Progenitor cell of endocrine pancreas (in vitro differentiated cells): ENCODE measurements at regions not wholly inside any gene's neighbourhood (a gene's known extent, or its start where the extent isn't known, plus 50 kb on each side); places are given as distances from the start of the nearest gene placed in this dataset.

Experiments
- DNase-seq: peaks from one replicate; pipeline ENCODE4 v3.0.0; 2021; ENCODE audit warnings: low spot score; ENCODE audit not compliant: unreplicated experiment
- H3K27ac Mint-ChIP-seq: 2 replicates; pipeline ENCODE4 v1.8.0; 2021; ENCODE audit warnings: mild to moderate bottlenecking, moderate library complexity, mixed read lengths
- H3K27me3 Mint-ChIP-seq: 2 replicates; pipeline ENCODE4 v1.8.0; 2021; ENCODE audit warnings: mixed read lengths
- H3K36me3 Mint-ChIP-seq: 2 replicates; pipeline ENCODE4 v1.8.0; 2022; ENCODE audit warnings: mixed read lengths; ENCODE audit not compliant: insufficient read depth
- H3K4me1 Mint-ChIP-seq: 2 replicates; pipeline ENCODE4 v1.8.0; 2021; ENCODE audit warnings: low read depth, mixed read lengths
- H3K4me3 Mint-ChIP-seq: 2 replicates; pipeline ENCODE4 v1.8.0; 2021; ENCODE audit warnings: low read depth, mild to moderate bottlenecking, moderate library complexity, mixed read lengths
- H3K9me3 Mint-ChIP-seq: 2 replicates; pipeline ENCODE4 v1.8.0; 2021; ENCODE audit warnings: low read depth, mixed read lengths
- TF ChIP-seq, protein P1 (sequence below): fragments of 200-600 bp; sonication (generic); IDR thresholded peaks from one replicate; pipeline ENCODE4 v1.5.0; 2021; ENCODE audit warnings: antibody characterized with exemption, mild to moderate bottlenecking; ENCODE audit not compliant: unreplicated experiment

DNA sequence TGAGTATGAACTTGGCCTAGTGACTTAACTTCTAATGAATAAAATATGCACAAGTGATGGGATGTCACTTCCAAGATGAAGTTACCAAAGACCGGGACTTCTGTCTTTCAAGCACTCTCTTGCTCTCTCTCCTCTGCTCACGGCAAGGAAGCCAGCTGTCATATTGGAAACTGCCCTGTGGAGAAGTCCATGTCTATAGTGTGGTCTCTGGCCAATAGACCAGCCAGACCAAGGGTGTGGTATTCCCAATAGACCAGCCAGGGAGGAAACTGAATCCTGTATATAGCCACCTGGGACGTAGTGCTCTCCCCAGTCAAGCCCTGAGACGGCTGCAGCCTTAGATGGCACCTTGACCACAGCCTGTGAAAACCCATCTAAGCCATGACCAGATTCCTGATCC lies 93.2 kb upstream of the ALX4 start:
- H3K27me3 Mint-ChIP-seq: peaks cover 18% of the 10 kb centered on the region

DNA sequence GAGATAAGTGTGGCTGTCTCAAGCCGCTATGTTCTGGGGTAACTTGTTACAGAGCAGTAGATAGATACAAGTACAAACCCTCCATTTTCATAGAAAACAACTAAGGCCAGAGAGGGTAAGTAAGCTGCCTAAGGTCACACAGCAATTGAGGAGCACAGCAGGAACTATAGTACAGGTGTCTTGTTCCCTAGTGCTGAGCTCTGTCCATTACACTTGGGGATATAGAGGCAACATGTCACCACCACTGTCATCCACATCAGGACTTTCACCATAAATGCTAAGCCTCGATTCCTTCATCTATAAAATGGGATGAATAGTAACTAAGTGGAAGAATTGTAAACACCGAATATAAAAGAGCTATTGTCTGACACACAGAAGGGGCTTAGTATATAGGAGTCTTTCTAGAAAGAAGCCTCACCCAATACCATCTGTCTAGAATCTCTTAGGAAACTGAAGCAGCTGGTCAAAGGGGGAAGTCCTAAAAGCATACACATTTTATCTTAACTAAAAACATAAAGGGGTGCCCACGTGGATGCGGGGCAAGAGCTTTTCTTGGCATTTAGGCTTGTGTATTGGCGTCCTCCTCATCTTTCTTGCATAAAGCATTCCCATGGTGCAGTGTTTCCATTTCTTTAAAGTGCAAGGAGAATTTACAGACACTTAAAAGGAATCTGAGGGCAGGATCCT lies 93.8 kb upstream of the ALX4 start:
- TF ChIP-seq, protein P1, sequence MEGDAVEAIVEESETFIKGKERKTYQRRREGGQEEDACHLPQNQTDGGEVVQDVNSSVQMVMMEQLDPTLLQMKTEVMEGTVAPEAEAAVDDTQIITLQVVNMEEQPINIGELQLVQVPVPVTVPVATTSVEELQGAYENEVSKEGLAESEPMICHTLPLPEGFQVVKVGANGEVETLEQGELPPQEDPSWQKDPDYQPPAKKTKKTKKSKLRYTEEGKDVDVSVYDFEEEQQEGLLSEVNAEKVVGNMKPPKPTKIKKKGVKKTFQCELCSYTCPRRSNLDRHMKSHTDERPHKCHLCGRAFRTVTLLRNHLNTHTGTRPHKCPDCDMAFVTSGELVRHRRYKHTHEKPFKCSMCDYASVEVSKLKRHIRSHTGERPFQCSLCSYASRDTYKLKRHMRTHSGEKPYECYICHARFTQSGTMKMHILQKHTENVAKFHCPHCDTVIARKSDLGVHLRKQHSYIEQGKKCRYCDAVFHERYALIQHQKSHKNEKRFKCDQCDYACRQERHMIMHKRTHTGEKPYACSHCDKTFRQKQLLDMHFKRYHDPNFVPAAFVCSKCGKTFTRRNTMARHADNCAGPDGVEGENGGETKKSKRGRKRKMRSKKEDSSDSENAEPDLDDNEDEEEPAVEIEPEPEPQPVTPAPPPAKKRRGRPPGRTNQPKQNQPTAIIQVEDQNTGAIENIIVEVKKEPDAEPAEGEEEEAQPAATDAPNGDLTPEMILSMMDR: no peak
- no peak overlapping the region for H3K4me3 Mint-ChIP-seq
- H3K27ac Mint-ChIP-seq: no peak overlapping the region
- H3K9me3 Mint-ChIP-seq: no peaks in the 10 kb centered on the region
- H3K4me1 Mint-ChIP-seq: no peaks in the 10 kb centered on the region
- peaks cover 22% of the 10 kb centered on the region for H3K27me3 Mint-ChIP-seq
- no peaks in the 10 kb centered on the region for H3K36me3 Mint-ChIP-seq
- no peak for DNase-seq

More for the DNA sequence above, 93.2 kb upstream of the ALX4 start:
- H3K4me1 Mint-ChIP-seq: no peaks in the 10 kb centered on the region
- no peak for DNase-seq
- no peak overlapping the region for H3K4me3 Mint-ChIP-seq
- TF ChIP-seq, protein P1: no peak
- H3K27ac Mint-ChIP-seq: no peak overlapping the region
- no peaks in the 10 kb centered on the region for H3K9me3 Mint-ChIP-seq
- H3K36me3 Mint-ChIP-seq: no peaks in the 10 kb centered on the region

- no peak for DNase-seq
- no peaks in the 10 kb centered on the region for H3K4me1 Mint-ChIP-seq
- TF ChIP-seq, protein P1: no peak
- H3K36me3 Mint-ChIP-seq: no peaks in the 10 kb centered on the region
- H3K4me3 Mint-ChIP-seq: no peak overlapping the region
- peaks cover 22% of the 10 kb centered on the region for H3K27me3 Mint-ChIP-seq
- no peak overlapping the region for H3K27ac Mint-ChIP-seq
- H3K9me3 Mint-ChIP-seq: no peaks in the 10 kb centered on the region
Observed at GRCh38 chr11:44404301-44404700, 94.4 kb upstream of the ALX4 start.

- H3K9me3 Mint-ChIP-seq: no peaks in the 10 kb centered on the region
- no peak overlapping the region for H3K4me3 Mint-ChIP-seq
- TF ChIP-seq, protein P1: no peak
- H3K27ac Mint-ChIP-seq: no peak overlapping the region
- no peaks in the 10 kb centered on the region for H3K36me3 Mint-ChIP-seq
- DNase-seq: no peak
- no peaks in the 10 kb centered on the region for H3K4me1 Mint-ChIP-seq
- H3K27me3 Mint-ChIP-seq: peaks cover 27% of the 10 kb centered on the region
Observed at GRCh38 chr11:44404736-44405395, 94.9 kb upstream of the ALX4 start.

GRCh38 chr11:44407211-44407996 lies 97.5 kb upstream of the ALX4 start:
- no peak for DNase-seq
- Mint-ChIP-seq H3K36me3 (no peaks in the 10 kb centered on the region), H3K4me3 (no peak overlapping the region)

More at GRCh38 chr11:44407211-44407996, 97.5 kb upstream of the ALX4 start:
- Mint-ChIP-seq H3K27me3 (peaks cover 39% of the 10 kb centered on the region), H3K4me1 (no peaks in the 10 kb centered on the region), H3K27ac (no peak overlapping the region), H3K9me3 (peaks cover 5% of the 10 kb centered on the region)
- TF ChIP-seq, protein P1: no peak
